HG03439 (cell line): ENCODE measurements at regions not wholly inside any gene's neighbourhood (a gene's known extent, or its start where the extent isn't known, plus 50 kb on each side); places are given as distances from the start of the nearest gene placed in this dataset.

Experiments
- ATAC-seq: cut with Tn5 transposase; IDR thresholded peaks from one replicate; pipeline ENCODE4 v1.9.1; 2021; ENCODE audit warnings: mild to moderate bottlenecking, moderate library complexity; ENCODE audit not compliant: unreplicated experiment

DNA sequence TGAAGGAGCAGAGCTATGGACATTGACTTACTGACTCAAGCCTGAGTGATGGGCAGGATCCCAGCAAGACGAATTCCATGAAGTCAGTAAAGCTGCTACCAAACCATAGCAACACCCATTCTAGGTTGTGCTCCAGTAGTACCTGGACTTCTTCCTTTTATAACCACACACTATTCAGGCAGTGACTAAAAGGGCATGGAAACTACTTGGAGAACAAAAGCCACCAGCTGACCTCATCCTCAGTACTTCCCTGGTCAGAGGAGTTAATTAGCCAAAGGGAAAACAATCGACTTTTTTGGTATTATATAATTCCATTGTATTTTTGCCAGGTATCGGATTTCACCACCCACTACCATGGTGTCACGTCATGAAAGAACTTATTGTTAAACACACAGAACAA is 237.1 kb downstream of the TTC32 start:
- ATAC-seq: no peak

GRCh38 chr2:19659024-19659792 is 242.6 kb downstream of the TTC32 start:
- no peak for ATAC-seq

DNA sequence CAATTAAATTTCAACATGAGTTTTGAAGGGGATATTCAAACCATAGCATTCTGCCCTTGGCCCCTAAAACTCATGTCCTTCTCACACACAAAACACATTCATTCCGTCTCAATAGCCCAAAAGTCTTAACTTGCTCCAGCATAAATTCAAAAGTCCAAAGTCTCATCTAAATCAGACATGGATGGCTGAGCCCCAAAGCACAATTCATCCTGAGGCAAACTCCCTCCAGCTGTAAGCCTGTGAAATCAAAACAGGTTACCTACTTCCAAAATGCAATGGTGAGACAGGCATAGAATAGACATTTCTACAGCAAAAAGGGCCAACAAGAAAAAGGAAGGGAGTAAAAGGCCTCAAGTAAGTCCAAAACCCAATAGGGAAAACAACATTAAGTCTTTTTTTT is 245.8 kb downstream of the TTC32 start:
- ATAC-seq: no peak

DNA sequence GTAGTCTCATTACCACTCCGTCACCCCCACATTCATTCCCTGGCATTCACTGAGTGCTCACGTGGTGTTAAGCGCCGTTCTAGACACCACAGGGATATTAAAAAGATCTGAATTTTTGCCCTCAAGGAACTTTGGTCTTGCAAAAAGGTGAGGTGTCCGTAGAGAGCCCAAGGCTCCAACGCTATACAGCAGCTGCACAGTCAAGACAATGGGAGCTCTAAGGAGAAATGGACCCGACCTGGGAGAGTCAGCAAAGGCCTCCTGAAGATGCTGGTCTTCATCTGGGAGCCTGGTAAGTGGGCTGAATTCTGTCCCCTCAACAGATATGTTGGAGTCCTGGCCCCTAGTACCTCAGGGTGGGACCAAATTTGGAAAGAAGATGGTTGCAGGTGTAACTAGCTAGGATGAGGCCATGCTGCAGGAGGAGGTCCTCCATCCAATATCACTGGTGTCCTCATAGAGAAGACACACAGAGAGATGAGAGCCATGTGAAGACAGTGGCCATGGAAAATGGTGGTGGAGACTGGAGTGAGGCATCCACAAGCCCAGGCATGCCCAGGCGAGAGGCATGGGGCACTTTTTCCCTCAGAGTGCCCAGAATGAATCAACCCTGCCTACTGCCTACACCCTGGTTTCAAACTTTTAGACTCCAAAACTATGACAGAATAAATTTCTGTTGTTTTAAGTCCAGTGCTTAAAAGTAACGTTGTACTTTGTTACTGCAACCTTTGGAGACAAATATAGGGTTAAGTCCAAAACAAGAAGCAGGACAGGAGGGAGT is 247.3 kb downstream of the TTC32 start:
- no peak for ATAC-seq

- no peak for ATAC-seq
These were observed 248.3 kb downstream of the TTC32 start for GRCh38 chr2:19653509-19653908.

DNA sequence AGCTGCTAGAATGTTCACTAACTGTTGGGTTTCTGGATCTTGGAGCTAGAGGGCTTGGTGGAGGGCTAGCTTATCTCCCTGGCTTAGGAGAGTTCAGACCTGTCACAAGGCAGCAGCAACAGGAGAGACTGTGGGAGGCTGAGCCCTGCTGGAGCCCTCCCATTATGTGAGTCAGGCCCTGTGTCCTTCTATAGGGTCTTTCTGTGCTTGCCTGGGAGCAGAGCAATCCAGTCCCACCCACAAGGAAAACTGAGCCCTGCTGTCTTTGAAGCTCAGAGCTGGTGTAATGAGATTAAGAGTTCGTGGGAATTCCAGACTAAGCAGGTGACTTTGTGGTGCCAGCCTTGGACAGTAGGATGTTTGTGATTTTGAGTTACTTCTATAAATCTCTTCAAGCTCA is 249.0 kb downstream of the TTC32 start:
- ATAC-seq: no peak

DNA sequence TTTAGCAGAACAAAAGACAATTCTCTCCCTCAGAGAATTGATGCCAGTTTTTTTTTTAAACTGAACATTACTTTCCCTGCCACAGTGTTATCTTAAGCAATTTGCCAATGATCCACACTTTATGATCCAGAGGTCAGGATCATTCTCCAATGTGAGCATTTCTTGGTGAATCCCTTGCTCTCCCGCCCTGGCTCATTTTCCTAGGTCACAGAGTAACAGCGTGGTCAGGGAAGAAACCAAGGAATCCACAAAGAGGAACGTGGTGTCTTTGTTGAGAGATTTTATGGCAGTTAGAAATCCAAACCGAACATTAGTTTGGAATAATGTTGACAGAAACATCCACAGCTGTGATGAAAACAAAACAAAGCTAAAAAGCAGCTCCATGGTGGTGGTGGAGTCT is 250.3 kb downstream of the TTC32 start:
- ATAC-seq: no peak

DNA sequence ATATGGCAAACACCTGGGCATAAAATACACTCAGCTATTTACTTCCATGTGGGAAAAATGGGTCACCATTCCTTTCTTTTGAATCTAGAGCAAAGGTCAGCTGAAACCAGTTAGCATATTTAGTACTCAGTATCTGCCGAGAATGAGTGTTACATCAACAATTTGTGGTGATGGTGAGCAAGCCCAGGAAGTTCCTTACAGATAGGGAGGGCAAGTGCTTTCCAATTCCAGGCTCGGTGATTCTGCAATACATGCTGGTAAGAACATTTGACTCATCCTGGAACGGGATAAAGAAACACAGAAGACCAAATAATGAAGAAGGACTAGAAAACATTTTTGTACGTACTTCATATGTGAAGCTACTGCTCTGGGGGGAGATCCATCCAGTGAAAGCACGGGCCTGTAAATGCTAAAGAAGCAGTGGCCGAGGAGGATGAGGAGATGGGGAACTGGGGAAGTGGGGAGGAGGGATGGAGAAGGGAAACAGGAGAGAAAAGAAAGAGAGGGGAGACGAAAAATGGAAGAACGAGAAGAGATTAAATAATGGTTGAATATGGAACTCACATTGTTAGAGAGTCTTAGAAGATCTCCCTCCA is 251.9 kb downstream of the TTC32 start:
- no peak for ATAC-seq

DNA sequence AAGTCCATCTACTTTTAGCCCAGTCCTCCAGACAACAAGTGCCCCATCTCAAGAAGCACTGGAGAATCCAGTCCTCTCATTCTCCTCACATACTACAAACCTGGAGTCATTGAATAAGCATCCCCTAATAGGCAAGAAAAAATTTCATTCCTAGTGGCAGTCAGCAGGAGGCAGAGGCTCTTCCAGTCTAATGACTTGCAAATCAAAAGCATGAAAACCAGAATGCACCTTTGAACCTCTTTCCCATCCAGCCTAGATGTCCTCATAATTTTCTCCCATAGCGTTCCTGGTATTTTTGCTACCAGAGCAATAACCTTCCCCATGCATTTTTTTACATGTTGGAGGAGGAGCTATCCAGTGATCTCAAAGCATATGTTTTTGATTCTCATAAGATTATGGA is 252.6 kb downstream of the TTC32 start:
- no peak for ATAC-seq

GRCh38 chr2:19648583-19648982 is 253.2 kb downstream of the TTC32 start:
- ATAC-seq: no peak

GRCh38 chr2:19646987-19647386 is 254.8 kb downstream of the TTC32 start:
- ATAC-seq: no peak

DNA sequence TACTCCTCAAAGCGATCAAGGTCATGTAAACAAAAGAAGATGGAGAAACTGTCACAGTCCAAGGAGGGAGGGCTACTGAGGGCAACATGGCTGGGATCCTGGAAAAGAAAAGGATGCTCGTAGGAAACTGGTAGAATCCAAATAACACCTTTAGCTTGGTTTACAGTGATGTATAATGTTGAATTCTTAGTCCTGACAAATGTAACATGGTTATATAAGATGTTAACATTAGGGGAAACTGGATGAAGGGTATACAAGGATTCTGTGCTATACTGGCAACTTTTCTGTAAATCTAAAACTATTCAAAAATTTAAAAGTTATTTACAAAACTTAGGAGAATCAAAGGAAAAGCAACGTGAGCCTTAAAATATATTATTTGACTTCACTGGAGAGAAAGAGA is 257.0 kb downstream of the TTC32 start:
- ATAC-seq: no peak

DNA sequence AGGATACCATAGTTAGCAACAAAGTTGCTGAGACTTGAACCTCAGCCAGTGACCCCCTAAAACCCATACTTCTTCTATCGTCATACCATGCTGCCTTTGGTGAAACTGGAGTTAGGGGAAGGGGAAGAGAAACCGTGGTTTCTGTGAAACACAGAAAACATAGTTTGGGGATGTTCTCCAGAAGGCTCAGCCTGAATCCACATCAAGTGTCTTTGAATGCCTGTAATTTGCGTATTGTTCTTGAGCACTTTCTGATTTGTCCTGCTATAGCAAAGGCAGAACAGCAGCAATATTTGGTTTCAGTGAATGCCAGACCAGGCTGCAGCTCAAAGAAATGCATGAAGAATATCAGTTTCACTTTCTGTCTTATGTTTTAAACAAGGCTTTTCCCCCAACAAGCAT is 258.7 kb downstream of the TTC32 start:
- peak; percentile 78 for ATAC-seq

- ATAC-seq: no peak
These were observed 259.3 kb downstream of the TTC32 start for GRCh38 chr2:19642501-19642900.

GRCh38 chr2:19635951-19636510 is 265.8 kb downstream of the TTC32 start:
- ATAC-seq: no peak

GRCh38 chr2:19632403-19632991 is 269.3 kb downstream of the TTC32 start:
- no peak for ATAC-seq

DNA sequence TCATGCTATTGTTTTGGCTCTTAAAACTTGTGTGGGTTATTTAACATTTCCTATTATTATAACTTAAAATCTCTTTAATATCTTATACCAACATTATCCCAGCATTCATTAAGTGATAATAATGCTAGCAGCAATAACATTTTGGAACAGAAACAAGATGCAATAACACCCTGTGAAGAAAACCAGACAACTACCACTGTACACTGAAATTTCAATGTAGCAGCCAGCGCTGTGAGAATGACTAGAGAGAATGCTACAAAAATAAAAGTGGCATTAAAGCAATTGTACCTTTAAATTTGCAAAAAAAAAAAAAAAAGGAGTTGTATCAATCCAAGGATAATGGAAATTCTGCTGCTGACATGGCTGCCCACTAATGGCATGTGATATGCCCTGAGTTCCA is 269.9 kb downstream of the TTC32 start:
- ATAC-seq: no peak

GRCh38 chr2:19630921-19631320 is 270.9 kb downstream of the TTC32 start:
- no peak for ATAC-seq

GRCh38 chr2:19627359-19627758 is 268.9 kb upstream of the OSR1 start:
- ATAC-seq: no peak

DNA sequence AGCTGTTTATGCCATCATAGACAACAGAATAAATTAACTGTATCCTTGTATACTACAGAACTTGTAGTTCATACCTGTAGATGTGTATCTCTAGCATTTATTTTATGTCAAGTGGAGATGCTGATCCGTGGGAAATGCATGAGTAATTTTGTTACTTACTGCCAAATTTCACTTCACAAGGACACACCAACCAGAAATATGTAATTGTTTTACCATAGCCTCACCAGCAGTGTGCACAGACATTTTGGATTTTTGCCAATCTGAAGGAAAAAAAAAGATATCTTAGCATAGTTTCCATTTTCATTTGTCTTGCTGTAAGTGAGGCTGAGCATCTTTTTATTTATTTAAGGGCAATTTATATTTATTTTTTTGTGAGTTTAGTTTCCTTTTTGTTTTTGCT is 265.1 kb upstream of the OSR1 start:
- ATAC-seq: no peak

DNA sequence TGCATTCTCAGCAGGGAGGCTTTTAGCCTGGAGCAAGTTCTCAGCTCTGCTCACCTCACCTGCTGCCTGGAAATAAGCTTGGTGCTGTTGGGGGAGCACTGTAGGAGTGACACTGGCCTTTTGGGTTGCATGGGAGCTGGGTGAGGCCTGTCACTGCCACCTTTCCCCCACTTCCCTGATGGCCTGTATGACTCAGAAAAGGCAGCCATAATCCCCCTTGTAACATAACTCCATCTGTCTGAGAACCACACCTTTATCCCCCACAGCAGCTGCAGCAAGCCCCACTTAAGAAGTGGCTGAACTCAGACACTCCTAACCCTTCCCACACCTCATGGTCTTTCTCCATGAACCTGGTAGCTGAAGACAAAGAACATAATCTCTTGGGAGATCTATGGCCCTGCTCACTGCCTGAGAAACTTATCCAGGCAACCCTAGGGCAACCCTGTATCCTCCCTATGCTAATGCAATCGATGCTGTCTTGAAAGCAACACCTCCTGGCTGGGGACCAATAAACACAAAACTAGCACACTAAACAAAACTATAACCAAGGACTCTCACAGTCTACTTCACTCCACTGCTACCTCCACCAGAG is 258.9 kb upstream of the OSR1 start:
- no peak for ATAC-seq
